ENCODE measurements at regions not wholly inside any gene's neighbourhood (a gene's known extent, or its start where the extent isn't known, plus 50 kb on each side); places are given as distances from the start of the nearest gene placed in this dataset.
"Not testable (repeated sequence)": the region's sequence is repeated elsewhere in the genome, so short reads cannot be mapped to it uniquely, and the experiment has no call there.

DNA sequence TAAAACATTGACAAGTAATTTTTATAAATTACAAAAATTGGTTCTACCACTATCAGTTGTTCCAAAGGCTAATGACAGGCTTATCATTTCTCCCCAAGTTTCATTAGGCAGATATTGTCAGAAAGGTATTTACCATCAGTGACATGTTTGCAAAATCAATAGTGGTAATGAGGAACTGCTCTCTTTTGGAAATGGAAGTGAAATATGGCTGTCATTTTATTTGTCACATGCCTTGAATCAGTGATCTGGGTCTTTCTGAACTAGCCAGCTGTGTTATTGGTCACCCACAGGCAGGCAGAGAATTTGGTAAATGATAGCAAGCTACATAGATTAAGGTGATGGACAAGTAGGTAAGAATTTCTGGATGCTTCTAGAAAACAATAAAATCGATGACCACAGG lies 268.0 kb upstream of the ARHGEF26 start:
- ATAC-seq: no peak

DNA sequence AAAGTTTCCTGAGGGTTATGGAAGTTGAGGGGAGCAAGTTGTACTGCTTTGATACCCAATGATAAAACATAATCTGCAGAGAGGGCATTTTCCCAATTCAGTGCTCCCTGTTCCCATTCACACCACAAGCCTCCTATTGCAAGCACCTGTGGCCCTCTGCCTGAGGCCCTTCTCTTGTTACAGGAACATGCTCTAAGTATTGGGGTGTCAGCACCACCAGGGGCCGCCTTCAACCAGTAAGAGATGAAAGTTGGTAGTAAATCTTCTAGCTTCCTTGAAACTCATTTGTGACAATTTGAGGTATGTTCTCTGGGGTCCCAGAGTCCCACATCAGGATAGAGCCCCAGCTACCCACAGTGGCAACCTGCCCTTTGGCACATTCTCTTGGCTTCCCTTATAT lies 265.4 kb upstream of the ARHGEF26 start:
- ATAC-seq: no peak

DNA sequence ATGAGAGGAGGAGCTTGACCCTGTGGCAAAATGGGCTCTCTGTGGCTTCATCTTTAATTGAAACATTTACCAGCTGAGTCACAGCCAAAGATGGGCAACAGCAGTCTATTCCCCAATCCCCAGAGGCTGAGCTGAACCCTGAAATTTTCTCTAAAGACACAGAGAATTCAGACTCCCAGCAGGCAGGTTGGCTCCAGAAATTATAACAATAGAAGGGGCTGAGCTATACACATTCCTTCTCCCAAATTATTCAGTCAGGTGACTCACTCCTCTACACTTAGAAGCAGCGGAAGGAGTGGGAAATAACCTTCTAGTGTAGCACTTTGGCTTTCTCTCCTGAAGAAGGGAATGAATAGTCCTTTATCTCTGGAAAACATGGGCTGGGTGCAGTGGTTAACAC lies 264.3 kb upstream of the ARHGEF26 start:
- ATAC-seq: no peak

DNA sequence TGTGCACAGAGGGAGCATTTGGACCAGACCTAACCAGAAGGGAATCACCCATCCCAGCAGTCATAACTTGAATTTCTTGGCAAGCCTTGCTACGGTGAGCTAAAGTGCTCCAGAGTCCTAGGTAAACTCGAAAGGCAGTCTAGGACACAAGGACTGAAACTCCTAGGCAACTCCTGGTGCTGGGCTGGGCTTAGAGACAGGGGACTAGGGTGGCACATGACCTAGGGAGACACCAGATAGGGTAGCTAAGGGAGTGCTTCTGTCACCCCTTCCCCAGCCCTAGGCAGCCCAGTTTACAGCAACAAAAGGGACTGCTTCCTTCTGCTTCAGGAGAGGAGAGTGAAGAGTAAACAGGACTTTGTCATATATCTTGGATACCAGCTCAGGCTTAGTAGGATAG lies 256.4 kb upstream of the ARHGEF26 start:
- ATAC-seq: peak in 1 of 2 donors; percentile 32

DNA sequence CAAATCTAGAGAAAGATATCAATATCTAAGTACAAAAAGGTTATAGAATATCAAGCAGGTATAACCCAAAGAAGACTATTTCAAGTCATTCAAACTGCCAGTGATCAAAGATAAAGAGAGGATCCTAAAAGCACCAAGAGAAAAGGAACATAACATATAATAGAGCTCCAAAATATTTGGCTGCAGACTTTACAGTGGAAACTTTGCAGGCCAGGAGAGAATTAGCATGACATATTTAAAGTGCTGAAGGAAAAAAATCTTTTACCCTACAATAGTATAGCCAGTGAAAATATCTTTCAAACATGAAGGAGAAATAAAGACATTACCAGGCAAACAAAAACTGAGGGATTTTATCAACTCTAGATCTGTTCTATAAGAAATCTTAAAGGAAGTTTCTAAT lies 254.3 kb upstream of the ARHGEF26 start:
- ATAC-seq: no peak

DNA sequence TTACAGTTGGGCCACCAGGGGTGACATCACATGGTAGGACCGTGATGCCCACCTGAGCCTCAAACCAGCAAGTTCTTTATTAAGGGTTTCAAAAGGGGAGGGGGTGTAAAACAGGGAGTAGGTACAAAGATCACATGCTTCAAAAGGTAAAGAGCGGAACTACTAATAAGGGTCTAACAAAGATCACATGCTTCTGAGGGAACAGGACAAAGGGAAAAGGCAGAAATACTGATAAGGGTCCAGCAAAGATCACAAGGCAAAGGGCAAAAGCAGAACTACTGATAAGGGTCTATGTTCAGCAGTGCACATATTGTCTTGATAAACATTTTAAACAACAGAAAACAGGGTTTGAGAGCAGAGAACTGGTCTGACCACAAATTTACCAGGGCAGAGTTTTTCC lies 246.8 kb upstream of the ARHGEF26 start:
- not testable (repeated sequence) for ATAC-seq

DNA sequence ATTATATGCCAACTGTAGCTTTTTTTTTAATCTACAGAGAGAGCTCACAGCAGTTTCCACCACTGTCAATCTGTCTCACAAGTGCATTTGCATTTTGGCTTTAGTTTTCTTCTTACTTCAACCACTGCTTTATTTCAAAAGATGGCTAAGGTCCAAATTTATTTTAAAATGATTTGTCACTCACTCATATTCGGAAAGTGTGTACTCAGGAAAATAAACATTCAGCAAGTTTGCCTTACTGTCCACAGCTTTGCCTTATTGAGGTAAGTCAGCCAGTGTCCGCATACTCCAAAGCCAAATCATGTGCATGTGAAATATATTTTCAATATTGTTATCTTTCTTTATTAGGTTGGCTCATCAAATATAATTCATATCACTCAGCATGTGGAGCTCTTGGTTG lies 240.7 kb upstream of the ARHGEF26 start:
- ATAC-seq: no peak

DNA sequence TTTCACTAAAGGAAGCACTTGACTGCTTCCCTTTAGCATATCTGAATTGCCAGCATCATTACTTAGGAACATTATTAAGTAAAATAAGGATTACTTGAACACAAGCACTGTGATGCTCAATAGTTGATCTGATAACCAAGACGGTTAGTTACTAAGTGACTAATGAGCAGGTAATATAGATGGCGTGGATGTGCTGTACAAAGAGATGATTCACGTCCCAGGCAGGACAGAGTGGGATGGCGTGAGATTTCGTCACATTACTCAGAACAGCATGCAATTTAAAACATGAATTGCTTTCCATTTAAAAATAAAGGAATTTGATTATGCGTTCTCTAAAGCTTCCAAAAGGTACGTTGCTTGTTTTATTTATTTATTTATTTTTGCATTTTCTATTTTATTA lies 240.0 kb upstream of the ARHGEF26 start:
- ATAC-seq: no peak

DNA sequence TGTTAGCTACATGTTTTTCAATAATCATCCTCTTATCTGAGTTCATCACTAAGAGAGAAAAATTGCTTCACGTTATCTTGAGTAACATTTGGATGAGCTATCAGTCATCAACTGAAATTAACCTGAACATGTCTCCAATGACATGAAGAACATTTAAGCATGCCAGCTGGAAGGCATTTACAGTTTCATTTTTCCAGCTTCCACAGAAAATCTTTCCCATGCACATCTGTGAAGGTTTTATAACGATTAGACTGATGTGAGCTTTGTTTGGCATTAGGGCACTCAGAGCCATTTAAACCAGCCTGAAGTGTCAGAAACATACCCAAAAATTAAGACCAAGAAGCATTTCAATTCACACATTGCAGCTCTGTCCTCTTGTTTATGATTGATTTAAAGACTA lies 235.8 kb upstream of the ARHGEF26 start:
- ATAC-seq: no peak

DNA sequence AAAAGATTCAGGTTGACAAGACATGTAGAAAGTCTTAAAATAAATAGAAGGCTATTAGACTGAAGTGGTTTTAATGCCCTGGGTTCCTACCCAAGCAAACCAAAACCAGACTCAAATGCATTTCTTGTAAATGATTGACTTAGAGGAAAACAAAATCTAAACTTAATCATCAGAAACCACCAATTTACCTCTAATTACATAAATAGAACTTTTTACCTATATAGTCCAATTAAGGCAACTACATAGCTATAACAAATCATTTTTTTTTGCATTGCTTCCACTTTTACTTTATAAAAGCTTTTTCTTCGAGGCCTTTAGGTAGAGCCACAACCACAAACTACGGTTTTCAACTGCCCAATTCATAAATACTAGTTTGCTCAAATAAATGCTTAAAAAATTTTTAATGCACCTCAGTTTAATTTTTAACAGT lies 231.3 kb upstream of the ARHGEF26 start:
- ATAC-seq: no peak

DNA sequence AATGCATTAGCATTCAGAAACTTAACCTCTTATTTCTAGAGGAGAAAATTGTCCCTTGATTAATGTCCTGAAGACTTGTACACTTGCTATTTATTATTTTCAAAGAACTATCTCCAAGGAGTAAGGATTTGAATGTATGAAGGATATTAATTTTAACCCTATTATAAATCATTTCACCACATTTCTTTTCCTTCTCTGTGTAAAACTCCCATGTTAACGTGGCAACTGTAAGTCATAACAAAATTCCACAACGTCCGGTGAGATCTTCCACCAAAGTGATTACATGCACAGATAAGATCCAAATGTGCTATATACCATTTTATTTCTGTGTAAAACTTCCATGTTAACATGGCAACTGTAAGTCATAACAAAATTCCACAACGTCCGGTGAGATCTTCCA lies 229.1 kb upstream of the ARHGEF26 start:
- ATAC-seq: no peak

DNA sequence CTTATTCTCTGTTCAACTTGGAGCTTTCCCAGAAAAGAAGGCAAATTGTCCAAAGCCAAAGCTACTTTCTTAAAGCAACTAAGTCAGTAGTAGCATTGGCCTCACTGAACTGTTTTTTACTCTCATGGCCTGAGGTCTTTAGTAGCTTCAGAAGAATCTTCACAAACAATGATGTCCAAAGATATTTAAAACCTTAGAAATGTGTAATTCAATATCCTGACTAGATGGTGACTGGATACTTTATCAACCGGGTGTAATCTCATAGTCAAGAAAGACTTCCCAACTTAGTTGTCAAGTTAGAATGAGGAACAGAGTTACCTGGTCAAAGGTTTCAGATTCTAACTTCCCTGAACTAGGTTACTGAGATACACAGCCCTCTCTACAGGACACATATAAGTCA lies 226.3 kb upstream of the ARHGEF26 start:
- no peak for ATAC-seq

DNA sequence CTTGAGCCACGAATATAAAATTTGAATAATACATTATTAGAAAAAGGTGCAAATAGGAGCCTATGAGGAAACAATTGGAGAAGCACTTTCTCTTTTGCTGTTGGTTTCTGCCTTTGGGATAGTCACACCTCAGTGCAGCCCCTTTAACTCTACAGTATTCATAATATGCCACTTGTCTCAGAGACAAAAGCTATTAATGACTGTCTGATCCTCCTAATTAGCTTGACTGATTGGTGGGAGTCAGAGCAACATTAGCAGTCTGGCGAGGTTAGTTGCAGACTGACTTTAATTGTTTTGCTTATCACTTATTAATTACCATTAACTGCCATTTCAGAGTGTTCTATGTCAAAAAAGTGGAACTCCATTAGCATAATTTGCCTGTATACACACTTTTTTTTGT lies 225.0 kb upstream of the ARHGEF26 start:
- no peak for ATAC-seq

DNA sequence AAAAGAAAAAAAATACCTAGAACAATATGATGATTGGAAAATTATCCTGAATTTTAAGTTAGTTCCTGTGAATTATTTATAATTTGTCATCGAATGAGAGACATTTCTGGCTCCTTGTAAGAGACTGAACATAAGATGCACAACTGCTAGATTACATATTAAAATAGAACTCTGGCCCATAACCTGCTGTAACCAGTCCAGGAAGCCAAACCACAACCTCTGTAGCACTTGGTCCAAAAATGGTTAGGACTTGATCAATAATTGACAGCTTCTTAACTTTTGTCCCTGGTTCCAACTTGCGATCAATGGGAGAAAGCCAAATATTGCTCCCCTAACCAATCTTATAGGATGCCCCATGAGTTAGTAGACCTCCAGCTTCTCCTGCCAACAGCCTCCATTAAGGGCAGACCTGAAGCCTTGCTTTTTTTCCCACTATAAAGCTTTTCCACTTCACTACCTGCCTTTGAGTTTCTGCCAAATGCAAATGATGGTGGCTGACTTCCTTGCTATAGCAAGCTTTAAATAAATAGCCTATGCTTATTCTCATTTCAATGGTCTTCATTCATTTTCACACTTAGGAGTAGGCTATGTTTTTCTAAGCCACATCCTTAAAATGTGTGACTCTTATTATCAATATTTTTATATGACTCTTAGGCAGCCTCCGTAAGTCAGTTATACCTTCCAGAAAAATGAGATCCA lies 224.0 kb upstream of the ARHGEF26 start:
- no peak for ATAC-seq

DNA sequence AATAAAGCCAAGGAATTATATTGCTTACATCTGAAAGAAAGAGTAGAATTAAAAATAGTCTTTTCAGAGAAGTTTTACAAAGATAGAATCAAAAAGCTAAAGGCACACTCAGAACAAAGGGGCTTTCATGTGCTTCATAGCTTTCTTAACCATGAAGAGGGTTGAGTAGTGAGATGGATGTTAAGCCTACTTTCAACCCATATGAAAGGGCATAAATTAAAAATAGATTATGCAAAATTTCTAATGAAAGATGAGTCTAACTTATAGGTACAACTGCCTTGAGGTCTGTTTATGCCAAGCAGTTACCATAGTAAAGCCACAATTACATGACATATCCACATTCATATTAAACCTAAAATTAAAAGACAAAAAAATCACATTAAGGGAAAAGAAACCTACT lies 223.3 kb upstream of the ARHGEF26 start:
- ATAC-seq: no peak

DNA sequence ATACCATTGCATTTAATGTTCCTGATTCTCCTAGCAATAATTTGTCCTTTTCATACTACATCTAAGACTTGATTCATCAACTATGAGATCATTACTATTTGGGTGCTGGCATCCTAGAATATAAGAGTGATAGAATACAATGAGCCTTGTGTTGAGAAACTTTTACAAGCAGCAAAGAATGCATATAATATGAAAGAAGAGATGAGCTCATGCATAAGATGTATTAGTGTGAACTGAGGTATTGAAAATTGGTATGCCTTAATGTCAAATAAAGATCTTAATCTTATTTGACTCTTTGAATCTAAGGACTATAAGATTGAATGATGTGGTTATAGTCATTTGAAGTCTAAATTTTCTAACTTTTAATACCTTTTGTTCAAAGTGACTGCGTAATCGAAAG lies 220.0 kb upstream of the ARHGEF26 start:
- no peak for ATAC-seq

DNA sequence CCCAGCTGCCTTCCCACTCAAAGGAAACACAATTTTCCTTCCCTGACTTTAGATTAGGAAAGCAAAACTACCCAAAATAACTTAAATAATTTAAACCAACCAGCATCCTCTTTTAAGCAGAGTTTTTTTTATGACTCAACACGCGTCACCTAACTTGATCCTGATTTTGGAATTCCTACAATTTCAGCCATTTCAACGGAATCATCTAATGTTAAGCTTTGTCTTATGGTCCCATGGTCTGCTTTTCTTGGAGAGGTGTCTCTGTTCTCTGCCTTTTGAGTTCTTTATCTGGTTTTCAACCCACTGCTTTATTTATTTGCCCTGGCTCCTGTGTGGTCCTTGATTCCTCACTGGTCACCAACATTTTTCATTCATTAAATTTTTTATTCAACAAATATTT lies 219.2 kb upstream of the ARHGEF26 start:
- ATAC-seq: no peak

DNA sequence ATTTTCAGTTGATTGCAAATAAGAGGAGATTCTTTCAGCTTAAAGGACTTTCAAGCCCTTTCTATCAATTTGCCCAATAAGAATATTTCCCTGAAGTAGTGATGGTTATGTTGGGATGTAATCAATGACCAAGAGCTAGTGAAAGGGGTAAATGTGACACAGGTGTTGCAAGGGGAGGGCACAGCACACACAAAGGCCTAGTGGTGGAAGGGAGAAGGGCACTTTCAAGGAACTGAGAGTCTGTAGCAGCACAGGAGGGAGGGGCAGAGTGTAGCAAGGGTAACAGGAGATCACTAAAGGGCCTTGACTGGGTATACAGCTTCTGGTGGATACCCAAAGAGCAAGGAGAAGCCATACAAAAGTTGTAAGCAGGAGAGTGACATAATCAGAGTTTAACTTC lies 217.8 kb upstream of the ARHGEF26 start:
- no peak for ATAC-seq

DNA sequence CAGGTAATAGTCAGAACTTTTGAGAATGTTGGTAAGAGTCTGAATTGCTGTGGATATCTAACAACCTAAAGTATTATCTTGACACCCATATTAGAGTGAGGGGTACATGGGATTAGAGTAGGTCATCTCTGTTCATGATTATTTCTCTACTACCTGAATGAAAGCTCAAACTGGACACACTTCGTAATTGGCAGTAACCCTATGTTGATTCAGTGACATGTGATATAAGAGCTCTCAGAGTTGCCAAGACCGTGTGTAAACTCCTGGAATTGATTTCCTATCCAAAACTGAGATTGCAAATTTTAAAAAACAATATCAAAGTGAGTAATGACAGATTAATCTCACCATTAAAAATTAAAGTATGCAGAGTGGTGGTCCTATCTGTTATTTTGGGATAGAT lies 214.8 kb upstream of the ARHGEF26 start:
- ATAC-seq: no peak

DNA sequence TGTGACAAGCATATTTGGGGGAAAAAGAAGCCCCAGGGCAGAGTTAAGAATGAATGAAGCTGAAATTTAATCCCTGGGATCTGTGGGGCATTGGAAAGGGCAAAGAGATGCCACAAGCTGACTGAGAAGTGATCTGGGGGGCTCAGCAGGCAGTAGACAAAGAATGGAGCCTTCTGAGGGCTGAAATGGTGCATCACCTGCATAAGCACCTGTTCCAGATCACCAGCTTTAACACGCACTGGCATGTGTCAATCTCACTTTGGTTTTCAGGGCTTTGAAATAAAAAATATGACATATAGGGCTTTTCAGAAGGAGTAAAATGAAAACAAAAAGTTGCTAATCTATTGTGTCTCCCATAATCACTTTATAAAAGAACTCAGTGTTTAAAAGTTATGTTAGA lies 210.8 kb upstream of the ARHGEF26 start:
- no peak for ATAC-seq

DNA sequence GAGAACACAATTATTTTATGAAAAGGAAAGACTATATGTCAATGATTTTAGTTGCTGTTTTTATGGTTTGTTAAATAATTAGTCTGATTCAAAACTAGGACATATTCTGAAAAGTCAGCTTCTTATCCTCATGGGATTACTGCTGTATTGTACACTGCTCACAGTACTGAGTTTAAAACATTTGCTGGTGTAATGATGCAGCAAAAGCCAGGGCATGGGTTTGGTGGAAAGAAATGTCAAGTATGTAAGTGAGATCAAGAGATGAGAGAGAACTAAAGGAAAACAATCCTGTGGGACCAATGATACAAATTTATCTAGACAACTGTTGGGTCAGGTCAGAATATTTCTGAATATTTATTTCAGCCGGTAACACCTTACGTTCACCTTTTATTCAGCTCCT lies 210.1 kb upstream of the ARHGEF26 start:
- no peak for ATAC-seq

DNA sequence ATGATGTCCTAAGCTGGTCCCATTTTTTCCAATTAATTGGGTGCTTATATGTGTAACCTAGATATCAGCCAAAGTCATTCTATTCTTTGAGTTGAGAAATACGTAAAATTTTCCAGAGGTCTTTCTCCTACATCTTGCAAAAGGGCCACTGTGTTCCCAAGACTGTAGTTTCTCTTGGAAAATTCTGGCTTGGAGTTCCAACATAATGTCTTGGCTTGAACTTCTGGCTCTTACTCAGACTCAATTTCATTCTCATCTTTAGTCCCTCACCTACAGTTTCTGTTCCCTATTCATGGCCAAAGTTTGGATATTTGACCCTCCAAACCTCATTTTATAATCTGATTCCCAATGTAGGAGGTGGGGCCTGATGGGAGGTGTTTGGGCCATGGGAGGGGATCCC lies 201.4 kb upstream of the ARHGEF26 start:
- no peak for ATAC-seq

DNA sequence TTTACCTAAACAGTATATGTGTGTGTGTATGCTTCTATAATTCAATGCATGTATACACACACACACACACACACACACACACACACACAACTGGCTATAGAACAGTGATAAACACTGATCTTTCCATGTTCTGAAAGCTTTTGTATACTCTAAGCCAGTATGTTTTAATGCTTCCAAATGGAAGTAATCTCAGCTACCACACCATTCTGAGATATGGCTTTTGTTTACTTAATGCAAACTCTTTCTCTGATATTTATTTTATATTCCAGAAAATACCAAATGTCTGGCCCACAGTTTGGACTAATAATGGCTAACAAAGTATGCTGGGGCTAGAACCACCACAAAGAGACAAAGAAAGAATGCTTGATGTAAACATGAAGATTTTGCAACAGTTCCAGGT lies 199.4 kb upstream of the ARHGEF26 start:
- ATAC-seq: no peak

DNA sequence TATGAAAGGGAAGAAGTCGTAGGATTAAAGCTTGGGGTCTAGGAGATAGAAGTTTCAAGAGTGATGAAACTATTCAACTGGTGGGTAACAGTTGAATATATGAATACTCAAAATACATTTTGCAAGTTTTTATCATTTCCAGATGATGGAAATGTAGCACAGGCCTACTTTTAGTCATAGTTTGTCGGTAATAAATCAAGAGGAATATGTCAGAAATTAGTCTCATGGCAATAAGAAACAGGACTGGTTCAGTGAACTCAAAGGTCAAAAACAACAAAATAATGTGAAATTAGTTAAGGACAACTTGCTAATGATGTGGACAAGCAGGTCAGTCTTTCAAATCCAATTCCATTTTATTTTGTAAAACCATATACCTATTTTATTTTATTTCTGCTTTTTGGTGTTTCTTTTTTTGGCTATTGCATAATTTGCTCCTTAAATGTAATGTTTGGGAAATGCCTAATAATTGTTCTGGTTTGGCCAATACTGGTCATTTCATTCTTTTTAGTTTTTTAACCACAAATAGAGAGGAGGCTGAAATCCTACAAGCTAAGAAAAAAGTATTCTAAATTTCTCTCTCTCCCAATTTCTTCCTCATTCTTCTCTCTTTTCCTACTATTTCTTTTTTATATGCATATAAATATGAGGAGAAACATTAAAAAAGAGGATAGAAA lies 195.2 kb upstream of the ARHGEF26 start:
- ATAC-seq: no peak

DNA sequence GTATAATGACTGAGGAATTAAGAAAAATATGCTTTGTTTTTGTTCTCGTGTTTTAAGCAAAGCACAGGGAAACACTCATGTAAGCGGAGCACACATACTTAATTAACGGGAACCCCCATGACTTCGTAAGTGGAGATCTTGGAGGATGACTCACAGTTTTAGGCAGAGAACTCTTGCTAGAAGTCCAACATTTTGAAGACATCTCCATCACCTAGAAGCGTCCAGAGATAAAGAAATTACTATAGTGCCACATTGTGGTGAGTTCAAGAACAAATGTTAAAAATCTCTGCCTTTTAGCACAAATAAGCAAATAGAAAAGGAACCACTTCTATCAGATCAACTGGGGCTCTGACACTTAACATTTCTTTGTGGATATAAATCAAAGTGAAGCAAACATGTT lies 194.1 kb upstream of the ARHGEF26 start:
- no peak for ATAC-seq

All from activated CD4-positive, CD25-positive, alpha-beta regulatory T cell treated with anti-CD3 and anti-CD28 coated beads, Interleukin-2, amount 50 U/mL, for 24 hours (primary cell).